GM19239 (cell line): ENCODE measurements at regions not wholly inside any gene's neighbourhood (a gene's known extent, or its start where the extent isn't known, plus 50 kb on each side); places are given as distances from the start of the nearest gene placed in this dataset.

ENCODE experiments used
- DNase-seq: peaks from one replicate; pipeline ENCODE4 v3.0.0; 2011; ENCODE audit warnings: low spot score; ENCODE audit not compliant: insufficient read length
- FAIRE-seq: peaks from 2 replicates; lab custom pipeline; 2011; peaks lifted over from hg19 to GRCh38; lab: Jason Lieb, UNC

DNA sequence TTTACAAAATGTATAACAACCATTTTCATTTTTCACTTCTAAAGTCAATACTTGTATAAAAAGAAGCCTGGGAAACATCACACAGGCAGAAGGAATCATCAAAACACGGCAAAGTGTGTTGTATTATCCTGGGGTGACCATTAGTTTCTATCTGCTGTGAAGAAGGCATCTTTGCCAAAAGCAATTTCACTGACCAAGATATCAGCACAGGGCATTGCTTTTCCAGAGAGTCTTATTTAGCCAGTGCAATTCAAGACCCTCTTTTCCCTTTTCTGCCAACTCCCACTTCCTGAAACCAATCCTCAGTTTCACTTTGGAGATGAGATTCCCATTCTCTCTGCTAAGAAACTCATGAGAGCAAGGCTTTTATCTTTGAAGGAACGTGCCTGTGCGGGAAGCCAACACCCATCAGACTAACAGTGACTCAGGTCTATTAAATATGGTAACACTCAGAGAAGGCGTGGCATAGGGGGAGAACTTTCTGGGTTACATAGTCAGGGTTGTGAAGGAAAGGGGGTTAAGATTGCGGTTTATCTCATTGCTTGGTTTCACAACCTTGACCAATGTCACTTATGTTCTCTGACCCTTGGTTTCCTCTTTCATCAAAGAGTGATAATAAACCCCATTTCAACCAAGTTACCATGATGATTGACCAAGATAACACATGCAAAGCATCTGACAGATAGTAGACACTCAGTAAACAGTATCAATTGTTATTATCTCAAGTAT lies 666.9 kb upstream of the KLF4 start:
- DNase-seq (no peak), FAIRE-seq (no peak)

DNA sequence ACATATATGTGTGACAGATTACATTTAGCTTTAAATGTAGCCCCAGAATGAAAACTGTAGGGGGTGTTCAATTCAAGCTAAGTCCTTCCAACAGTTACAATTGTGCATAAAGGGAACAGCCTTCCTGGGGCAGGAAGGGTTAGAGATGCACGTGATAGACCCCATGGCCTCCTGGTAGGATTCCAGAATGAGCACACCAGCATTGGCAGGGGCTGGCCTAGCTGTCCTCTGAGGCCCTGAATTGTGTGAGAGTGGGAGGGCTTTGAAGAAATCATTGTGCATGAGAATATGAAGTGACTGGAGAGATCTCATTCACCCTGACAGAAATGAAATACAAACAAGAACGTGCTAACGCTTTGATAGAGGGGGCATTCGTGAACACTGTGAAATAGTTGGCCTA lies 663.8 kb upstream of the KLF4 start:
- DNase-seq (no peak), FAIRE-seq (no peak)

DNA sequence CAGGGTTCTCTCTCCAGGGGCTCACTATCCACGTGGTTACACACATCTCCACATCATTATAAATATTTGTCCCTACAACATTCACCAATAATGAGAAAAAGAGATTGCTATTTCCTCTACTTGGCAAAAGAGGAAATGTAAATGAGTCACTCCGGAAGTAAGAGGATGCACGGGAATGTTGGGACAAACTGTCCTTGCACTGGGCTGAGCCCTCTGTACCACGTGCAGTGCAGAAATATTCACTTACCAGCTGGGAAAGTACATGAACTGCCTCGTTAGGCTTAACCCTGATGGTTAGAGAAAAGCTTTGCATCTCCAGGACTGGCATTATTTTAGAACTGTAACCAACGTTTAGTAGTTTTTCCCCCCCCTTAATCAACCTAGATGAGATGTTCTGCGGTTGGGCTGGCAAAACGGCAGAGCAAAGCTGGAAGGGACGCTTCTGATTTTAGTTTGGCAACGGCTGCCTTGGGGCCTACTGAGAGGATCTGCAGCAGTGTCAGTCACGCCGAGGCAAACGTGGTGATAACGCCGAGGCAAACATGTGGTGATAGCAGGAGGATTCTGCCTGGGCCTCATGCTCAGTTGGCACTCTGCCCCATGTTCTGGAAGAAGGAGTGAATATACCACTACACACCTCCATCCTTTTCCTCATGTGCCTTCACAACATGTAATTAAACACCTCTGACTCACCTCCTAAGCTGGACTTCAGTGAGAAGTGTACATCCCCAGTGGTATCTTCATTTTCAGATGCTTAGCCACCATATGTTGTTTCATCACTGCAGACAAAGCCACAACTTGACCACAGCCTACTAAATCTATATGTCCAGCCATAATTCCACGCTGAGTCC lies 661.4 kb upstream of the KLF4 start:
- FAIRE-seq (no peak), DNase-seq (no peak)

DNA sequence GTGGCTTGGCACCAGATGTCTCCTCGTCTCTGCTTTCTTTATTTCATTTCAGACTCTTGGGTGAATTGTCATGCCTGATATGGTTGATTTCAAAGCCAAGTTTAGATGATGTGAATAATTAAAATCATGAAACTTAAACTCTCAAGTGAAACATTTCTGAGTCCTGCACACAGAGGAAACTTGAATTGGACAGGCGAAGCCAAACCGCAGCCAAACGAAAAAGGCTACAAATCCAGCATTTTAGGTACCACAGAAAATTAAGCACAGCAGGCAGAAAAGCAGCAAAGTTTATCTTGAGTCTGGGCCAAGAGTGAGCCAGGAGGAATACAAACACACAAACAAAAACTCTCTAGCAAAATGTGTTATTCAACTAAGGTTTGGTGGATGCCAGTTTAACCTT lies 659.8 kb upstream of the KLF4 start:
- FAIRE-seq (no peak), DNase-seq (no peak)

DNA sequence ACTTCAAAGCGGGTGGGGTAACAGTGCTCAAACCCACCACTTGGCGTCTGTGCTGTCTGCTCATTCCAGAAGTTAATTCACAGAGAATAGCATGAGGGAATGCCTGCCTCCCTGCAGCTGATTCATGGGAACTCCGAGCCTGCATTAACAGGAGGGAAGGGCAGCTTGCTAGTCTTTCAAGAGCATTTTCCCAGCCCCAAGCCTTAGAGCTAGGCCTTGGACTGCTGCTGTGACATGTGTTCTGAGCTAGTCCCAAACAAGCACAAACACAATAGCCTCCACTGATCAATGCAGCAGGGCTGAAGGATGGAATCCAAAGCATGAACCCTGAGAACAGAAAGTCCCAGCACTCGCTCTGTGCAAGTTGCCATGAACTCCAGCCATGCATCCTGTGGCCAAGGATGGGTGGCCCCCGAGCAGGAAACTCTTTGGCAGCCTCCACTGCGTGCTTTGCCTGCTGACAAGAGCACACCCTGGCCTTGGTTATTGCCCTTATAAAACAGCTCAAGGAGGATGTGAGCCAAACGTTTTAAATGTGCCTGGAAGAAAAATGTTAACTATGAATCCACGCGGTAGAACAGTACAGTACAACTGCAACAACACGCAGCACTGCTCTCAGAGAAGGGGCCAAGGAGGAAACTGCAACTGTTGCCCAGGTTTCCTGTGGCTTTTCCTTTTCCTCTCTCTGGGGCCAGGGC lies 653.1 kb upstream of the KLF4 start:
- FAIRE-seq, result no peak
- no peak for DNase-seq

DNA sequence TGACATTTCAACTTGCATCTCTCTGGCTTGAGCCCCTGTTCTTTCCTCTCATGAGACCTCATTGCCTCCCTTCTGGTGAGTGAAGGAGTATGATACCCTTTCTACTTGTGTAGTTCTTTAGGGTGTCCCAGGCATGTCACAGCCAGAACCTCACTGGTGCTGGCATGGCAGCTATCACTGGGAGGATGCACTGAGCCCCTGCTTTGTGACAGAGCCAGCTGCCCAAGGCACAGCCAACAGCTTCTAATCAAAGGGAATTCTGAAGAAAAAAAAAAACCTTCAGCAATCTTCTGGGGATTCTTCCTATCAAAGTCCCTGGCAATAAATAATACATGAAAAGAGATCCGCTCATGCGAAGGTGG lies 652.6 kb upstream of the KLF4 start:
- FAIRE-seq, result no peak

DNA sequence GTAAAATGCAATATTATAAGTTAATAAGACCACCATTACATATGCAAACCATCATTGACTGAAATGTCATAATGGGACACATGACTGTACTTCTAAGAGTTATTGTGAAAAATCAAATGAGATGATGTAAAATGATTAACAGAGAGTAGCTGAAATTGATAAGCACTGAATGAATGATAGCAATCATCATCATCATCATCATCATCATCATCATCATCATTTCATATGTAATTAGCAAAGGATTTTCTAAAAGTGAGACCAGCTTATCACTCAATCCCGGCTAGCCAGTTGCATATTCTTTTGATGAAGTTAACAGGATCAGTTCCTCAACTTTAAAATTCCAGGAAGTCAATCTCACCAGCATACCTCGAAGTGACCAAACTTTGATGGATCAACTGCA lies 650.3 kb upstream of the KLF4 start:
- DNase-seq (no peak), FAIRE-seq (no peak)

More for the DNA sequence above, 652.6 kb upstream of the KLF4 start:
- DNase-seq, result no peak

DNA sequence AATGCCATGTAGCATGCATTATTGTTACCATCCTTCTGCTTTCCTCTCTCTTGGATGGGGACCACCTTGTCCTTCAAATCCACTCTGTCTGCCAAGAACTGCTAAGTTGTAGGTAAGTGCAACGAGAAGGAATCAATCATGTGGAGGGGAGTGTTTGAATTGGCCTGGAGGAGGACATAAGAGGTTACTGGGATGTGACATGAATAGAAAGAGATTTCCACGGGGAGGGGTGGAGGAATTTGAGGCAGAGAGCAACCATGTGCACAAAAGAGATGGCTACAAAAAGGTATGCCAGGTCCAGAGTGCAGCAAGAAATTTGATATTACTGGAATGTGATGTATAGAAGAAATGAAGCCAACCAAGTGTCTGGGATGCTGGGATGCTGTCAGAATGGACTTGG lies 648.9 kb upstream of the KLF4 start:
- no peak for FAIRE-seq
- DNase-seq, result no peak

DNA sequence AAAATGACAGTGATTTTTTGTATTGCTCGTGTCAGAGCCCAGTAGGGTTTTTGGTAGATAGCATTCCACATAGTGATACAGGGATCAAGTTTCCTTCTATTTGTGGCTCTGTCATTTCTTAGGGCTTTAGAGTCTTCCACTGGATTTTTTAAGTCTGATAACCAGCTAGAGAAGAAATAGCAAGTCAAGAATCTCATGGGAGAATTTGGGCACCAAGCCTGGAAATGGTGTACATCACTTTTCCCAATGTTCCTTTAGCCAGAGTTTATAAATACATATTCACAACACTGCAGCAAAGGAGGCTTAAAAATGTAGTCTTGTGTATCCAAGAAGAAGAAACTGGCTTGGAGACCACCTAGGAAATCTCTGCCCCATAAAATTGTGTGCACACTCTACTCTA lies 647.1 kb upstream of the KLF4 start:
- FAIRE-seq, result no peak
- DNase-seq, result no peak

DNA sequence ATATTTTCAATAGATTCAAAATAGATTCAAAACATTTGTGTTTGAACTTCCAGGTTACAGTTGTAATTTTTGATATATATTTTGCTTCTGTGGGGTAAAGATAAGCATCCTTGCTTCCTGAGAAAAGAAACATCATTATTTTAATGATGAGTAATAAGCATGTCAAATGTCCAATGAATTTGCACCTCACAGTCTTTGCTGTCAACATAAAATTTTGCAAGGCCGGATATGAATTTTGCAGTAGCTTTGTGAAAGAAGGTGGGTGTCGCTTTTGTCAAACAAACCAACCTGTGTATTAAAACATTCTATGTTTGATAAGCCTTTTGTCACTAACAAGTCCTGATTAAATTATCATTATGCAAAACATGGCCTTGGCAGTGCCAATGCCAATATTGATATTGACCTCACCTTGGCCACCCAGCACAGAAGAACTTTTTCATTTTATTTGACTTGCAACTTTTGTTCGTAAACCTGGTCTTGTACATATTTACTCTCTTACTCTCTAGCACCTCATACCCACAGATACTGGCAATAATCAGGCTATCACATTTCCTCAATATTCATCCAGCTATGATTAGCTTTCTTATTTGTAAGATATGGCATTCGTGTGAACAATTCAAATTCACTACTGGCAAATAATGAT lies 645.0 kb upstream of the KLF4 start:
- FAIRE-seq (no peak), DNase-seq (no peak)

DNA sequence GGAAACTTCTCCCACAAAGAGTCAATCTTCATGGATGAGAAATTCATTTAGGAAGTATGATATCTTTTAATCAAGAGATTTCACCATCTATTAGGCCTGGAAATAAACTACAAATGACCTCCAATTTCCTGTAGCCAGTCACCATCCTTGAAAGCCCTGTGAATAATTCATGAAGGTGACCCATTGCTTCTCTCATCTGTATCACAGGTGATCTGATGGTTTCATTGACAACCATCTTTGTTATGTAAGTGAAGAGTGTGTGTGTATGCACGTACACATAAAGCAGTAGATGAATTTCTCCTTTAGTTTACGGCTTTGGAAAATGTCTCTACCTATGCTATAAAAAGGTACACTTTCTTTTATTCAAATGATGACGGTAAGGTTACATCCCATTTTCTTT lies 644.1 kb upstream of the KLF4 start:
- DNase-seq (no peak), FAIRE-seq (no peak)

DNA sequence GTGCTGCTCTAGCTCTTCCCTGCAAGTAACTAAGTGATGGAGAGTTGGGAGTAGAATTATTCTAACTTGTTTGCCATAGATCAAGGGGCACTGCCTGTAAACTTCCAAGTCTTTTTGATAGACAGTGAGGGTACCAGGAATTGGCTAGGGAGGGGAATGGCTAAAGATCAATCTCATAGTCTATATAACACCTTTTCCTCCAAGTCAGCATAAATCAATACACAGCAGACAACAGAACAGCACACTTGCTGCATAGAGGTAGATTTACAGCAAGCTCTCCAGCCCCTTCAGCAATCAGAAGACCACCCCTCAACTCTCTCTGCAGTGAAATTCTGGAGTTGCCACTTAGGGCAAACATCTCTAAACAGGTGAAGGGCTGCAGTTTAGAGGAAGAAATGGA lies 643.5 kb upstream of the KLF4 start:
- DNase-seq, result no peak
- FAIRE-seq, result no peak

DNA sequence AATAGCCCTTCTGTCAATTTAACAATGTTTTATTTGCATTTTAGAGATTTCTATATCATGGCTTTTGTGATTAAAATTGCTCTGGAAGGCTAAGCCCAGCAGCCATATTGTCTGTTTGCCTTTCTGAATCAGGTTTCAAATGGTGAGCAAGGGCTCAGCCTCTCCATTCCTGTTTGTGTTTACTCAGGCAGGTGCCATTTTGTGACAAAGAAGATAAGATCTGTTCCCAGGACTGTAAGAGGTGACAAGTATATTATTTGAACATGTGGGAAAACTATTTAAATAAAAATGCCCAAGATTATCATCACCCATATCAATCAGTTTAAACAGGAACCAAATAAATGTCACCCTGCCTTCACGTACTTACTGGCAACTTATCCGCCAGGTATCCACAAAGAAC lies 641.3 kb upstream of the KLF4 start:
- DNase-seq (no peak), FAIRE-seq (no peak)

DNA sequence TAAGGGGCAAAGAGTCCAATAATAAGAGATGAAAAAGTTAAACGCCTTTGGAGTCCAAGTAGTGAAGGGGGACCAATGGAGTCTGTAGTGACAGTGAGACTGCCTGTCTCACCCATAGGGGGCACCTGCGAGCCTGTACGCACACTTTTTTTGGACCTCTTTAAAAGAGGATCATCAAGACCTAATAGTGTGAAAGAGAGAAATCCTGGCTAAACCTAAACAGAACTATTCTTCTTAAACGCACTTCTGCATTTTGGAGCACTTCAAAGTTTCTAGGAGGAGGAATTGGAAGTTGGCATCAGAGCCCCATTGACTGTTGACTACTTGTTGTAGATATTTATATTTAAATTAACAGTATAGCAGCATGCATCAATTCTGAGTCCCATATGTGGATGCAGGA lies 636.1 kb upstream of the KLF4 start:
- FAIRE-seq, result no peak
- peak; percentile 4 for DNase-seq

DNA sequence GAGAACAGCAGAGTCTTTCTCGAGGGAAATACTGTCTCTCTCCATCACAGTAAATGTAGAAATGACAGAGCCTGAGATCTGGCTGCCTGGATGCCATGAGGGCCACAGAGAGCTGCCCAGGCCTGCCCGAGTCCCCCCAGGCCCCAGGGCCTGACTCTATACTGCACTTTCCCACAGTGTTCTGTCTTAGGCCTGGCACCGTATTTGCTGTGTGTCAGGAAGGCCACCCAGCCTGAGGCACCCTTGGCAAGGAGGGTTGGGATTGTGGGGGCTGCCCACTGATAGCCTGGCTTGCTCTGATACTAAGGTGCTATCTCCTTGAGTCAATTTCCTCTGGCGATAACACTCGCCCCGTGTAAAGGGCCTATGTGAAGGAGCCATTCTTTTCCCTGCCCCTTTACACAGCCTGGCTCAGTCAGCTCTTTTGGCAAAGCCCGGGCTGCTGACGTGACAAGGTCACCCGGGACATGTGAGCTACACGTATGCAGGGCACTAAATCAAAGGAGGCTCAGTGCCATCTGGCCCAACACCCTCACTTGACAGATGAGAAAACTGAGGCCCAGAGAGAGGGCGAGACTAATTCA lies 630.1 kb upstream of the KLF4 start:
- FAIRE-seq, result no peak
- DNase-seq, result no peak

DNA sequence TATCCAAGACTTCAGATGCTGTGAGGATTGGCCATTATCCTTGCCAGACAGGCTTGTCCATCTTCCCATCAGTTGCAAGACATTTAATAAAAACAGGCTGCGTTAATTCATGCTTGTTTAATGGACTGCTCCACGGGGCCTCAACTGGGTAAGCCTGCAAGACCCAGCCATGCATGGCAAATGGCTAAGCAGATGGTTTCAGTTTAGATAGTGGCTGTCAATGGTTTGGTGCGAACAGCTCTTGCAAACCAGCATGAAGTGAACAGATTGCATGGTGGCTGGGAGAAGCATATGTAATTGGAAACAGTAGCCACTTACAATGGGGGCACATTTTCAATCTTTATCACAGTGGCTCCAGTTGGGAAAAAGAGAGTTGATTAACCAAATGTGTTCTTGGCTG lies 628.2 kb upstream of the KLF4 start:
- FAIRE-seq (no peak), DNase-seq (no peak)

DNA sequence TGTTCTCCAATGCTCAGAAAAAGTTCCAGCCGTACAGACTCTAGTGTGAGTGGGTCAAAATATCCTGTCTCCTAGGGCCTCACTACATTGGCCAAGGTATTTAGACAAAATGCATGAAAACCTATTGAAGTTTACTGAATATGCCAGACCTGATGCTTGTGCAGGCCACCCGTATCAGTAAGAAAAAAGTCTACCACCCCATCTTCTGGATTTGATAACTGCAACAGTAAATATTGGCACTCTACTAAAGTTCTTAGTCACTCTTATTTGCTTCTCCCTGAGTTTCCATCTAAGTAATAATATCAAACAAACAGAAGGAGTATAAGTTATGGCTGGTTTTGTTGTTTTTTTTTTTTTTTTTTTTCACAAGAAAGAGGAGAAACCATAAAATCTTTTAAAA lies 627.7 kb upstream of the KLF4 start:
- no peak for FAIRE-seq
- no peak for DNase-seq

DNA sequence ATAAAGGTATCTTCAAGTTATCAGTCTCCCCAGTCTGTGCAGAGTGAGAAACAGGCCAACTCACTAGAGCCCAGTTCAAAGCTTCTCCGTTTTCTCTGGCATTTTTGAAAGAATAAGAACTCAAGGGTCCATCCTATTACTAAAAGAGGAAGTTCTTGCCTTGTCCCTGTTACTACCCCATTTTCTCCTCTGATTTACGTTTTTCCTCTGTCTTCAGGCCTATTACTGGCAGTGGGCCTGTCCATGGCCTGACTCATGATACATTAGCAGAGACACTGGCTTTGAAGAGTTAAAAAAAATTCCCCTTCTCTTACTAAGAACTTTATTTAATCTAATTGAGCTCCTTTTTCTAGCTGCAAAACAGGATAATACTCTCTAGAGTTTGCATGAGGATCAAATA lies 624.0 kb upstream of the KLF4 start:
- DNase-seq, result no peak
- FAIRE-seq, result no peak

DNA sequence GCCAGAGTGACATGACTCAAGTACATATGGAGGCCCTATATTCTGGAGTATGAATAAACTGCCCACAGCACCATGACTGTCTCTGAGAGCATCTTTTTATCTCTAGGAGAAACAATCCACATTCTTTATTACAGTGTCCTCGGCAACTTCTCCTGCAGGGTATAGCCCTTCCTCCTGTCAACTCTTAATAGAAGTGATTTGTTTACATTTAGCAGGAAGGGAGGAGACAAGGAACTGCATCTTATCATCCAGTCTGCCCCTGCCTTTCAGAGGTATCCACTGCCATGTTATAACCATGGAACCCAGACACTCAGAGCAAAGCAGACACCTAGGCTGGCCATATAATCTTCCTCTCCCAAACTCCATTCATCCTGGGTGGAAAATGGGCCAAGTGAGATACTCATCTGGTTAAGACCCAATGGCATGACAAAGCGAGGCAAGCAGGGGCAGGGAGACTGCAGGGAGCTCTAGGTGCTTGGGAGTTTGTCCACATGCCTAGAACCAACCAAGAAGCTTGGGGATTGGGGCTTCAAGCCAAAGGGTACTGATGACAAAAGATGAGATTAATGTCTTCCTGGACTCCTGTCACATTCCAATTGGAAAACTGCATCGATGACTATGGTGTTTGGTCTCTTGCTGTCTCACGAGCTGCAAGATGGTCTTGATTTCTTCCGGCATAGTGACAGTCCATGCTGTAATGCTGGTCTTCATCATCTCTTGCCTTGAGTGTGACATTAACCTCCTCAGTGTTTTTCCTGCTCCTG lies 620.5 kb upstream of the KLF4 start:
- FAIRE-seq (no peak), DNase-seq (no peak)
